Keratinocyte (primary cell): ENCODE measurements at regions not wholly inside any gene's neighbourhood (a gene's known extent, or its start where the extent isn't known, plus 50 kb on each side); places are given as distances from the start of the nearest gene placed in this dataset.

Experiments
- DNase-seq: peaks from one replicate; pipeline ENCODE4 v3.0.0-alpha.2; 2011; ENCODE audit warnings: low read depth, missing footprints, low spot score
- FAIRE-seq: peaks from 2 replicates; lab custom pipeline; 2011; peaks lifted over from hg19 to GRCh38; lab: Jason Lieb, UNC
- H2AFZ ChIP-seq: 2 replicates; pipeline ENCODE4 v1.6.0; 2012; ENCODE audit warnings: low read length, control low read depth, inconsistent platforms; ENCODE audit not compliant: control insufficient read depth
- H3K27ac ChIP-seq: 2 replicates; pipeline ENCODE4 v1.5.1; 2011; ENCODE audit warnings: low read length; ENCODE audit not compliant: control insufficient read depth, insufficient read depth
- H3K27me3 ChIP-seq: 3 replicates; pipeline ENCODE4 v1.6.0; 2011; ENCODE audit warnings: low read length; ENCODE audit not compliant: control insufficient read depth, insufficient read depth; ENCODE audit errors: extremely low read depth
- H3K36me3 ChIP-seq, 2 experiments: 2 replicates in 1 of 2; 3 replicates in 1 of 2; pipeline ENCODE4 v1.5.1; 2011; ENCODE audit warnings: low read length in 2 of 2, mild to moderate bottlenecking in 1 of 2; ENCODE audit not compliant: control insufficient read depth in 2 of 2, insufficient read depth in 2 of 2; ENCODE audit errors: extremely low read depth in 1 of 2
- H3K4me1 ChIP-seq: 3 replicates; pipeline ENCODE4 v1.5.1; 2011; ENCODE audit warnings: low read length; ENCODE audit not compliant: control insufficient read depth, insufficient read depth; ENCODE audit errors: extremely low read depth
- H3K4me2 ChIP-seq: 3 replicates; pipeline ENCODE4 v1.6.0; 2011; ENCODE audit warnings: low read depth, low read length; ENCODE audit not compliant: control insufficient read depth, insufficient read depth; ENCODE audit errors: extremely low read depth
- H3K4me3 ChIP-seq, 3 experiments: fragments of 200-600 bp in 1 of 3; sonication (generic) in 1 of 3; 2 replicates in 2 of 3; 3 replicates in 1 of 3; pipeline ENCODE4 v1.5.1; 2011 to 2016; ENCODE audit warnings: low read length in 3 of 3, mild to moderate bottlenecking in 3 of 3, control low read depth in 2 of 3, inconsistent platforms in 1 of 3, low read depth in 1 of 3, mixed read lengths in 1 of 3, mixed run types in 1 of 3, moderate library complexity in 1 of 3; ENCODE audit not compliant: control insufficient read depth in 2 of 3, insufficient read depth in 2 of 3; ENCODE audit errors: extremely low read depth in 1 of 3
- H3K79me2 ChIP-seq: 2 replicates; pipeline ENCODE4 v1.6.0; 2012; ENCODE audit warnings: low read length; ENCODE audit not compliant: control insufficient read depth, insufficient read depth
- H3K9ac ChIP-seq: 3 replicates; pipeline ENCODE4 v1.6.0; 2011; ENCODE audit warnings: low read length; ENCODE audit not compliant: control insufficient read depth, insufficient read depth; ENCODE audit errors: extremely low read depth
- H3K9me1 ChIP-seq: 3 replicates; pipeline ENCODE4 v1.6.0; 2011; ENCODE audit warnings: low read length; ENCODE audit not compliant: control insufficient read depth, insufficient read depth; ENCODE audit errors: extremely low read depth
- H3K9me3 ChIP-seq: 2 replicates; pipeline ENCODE4 v1.5.1; 2012; ENCODE audit warnings: low read depth, low read length; ENCODE audit not compliant: control insufficient read depth
- H4K20me1 ChIP-seq: 3 replicates; pipeline ENCODE4 v1.6.0; 2011; ENCODE audit warnings: low read length; ENCODE audit not compliant: control insufficient read depth, insufficient read depth; ENCODE audit errors: extremely low read depth
- EZH2 ChIP-seq: IDR thresholded peaks from one replicate; pipeline ENCODE4 v1.6.1; 2012; ENCODE audit warnings: inconsistent platforms, mild to moderate bottlenecking, low read length, moderate library complexity
- dilution Hi-C: fragments of 300-500 bp; cut with MboI; formaldehyde crosslinking; loops from one replicate; pipeline ENCODE4 v1.7.0; 2020; ENCODE audit warnings: low sequenced_read_pairs; ENCODE audit not compliant: extremely low pct_ligation_motif_present
- TF ChIP-seq, protein P1 (sequence below), 3 experiments: IDR thresholded peaks in 1 of 3; conservative IDR thresholded peaks in 1 of 3; optimal IDR thresholded peaks in 1 of 3; 2 replicates in 2 of 3; 3 replicates in 1 of 3; pipeline versions ENCODE3 to v1.5.1; 2011; ENCODE audit warnings: low read length in 3 of 3, mild to moderate bottlenecking in 3 of 3, moderate library complexity in 2 of 3, control low read depth in 1 of 3, inconsistent platforms in 1 of 3; ENCODE audit not compliant: insufficient read depth in 2 of 3; ENCODE audit errors: extremely low read depth in 1 of 3

DNA sequence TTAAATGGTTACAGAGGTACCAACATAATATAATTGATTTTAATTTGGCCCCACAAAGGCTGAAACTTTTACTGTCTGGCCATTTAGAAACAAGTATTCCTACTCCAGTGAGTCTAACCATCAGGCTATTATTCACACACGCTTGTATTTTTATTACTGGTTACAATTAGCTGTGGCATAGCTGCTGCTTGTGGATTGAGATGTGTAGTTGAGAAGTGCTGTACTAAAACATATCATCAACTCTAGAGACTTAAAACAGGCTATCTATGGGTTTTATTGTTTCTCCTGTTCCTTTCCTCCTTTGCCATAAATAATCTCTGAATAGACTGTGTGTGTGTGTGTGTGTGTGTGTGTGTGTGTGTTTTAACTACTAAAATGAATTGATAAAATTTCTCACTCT lies 530.2 kb downstream of the CCDC85A start:
- Histone ChIP-seq H3K9ac (no peak overlapping the region), H3K27me3 (no peaks in the 10 kb centered on the region), H3K9me3 (no peaks in the 10 kb centered on the region), H3K27ac (no peak overlapping the region), H4K20me1 (no peaks in the 10 kb centered on the region), H3K4me1 (no peaks in the 10 kb centered on the region), H3K9me1 (no peaks in the 10 kb centered on the region), H2AFZ (no peak overlapping the region), H3K4me2 (no peak overlapping the region), H3K4me3 (no peak overlapping the region), H3K79me2 (no peaks in the 10 kb centered on the region), H3K36me3 (no peaks in the 10 kb centered on the region)
- no peak for TF ChIP-seq EZH2
- TF ChIP-seq, protein P1, sequence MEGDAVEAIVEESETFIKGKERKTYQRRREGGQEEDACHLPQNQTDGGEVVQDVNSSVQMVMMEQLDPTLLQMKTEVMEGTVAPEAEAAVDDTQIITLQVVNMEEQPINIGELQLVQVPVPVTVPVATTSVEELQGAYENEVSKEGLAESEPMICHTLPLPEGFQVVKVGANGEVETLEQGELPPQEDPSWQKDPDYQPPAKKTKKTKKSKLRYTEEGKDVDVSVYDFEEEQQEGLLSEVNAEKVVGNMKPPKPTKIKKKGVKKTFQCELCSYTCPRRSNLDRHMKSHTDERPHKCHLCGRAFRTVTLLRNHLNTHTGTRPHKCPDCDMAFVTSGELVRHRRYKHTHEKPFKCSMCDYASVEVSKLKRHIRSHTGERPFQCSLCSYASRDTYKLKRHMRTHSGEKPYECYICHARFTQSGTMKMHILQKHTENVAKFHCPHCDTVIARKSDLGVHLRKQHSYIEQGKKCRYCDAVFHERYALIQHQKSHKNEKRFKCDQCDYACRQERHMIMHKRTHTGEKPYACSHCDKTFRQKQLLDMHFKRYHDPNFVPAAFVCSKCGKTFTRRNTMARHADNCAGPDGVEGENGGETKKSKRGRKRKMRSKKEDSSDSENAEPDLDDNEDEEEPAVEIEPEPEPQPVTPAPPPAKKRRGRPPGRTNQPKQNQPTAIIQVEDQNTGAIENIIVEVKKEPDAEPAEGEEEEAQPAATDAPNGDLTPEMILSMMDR (optimal IDR thresholded peaks at IDR 0.05 in 1 of 3, IDR thresholded peaks at IDR 0.05 in 1 of 3, conservative IDR thresholded peaks at IDR 0.05 in 1 of 3; ENCODE audit: extremely low read depth in 1 of 3, insufficient read depth in 2 of 3, low read length in 3 of 3): no peak
- no peak for DNase-seq
- no peak for FAIRE-seq
- dilution Hi-C loops: no loop called here

DNA sequence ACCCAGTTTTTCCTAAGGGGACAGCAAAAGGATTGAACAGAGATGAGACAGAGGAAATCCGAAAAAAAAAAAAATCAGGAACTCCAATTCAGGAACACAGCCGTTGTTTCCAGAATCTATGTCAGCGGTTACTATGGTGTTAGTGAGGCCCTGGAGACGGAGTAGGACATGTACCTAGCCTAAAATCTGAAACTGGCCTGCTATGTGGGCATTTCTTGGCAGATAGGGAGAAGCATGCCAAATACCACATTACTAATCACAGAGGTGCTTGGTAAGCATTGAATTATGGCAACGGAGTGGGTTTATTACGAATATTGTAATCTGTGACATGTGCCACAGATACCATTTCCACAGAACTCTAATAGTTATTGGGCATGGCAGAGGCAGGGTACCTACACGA lies 530.6 kb downstream of the CCDC85A start:
- no peak overlapping the region for H3K4me3 ChIP-seq
- H3K9me1 ChIP-seq: no peaks in the 10 kb centered on the region
- H3K9me3 ChIP-seq: no peaks in the 10 kb centered on the region
- H3K27me3 ChIP-seq: no peaks in the 10 kb centered on the region
- DNase-seq: no peak
- H3K4me1 ChIP-seq: no peaks in the 10 kb centered on the region
- no peak overlapping the region for H3K9ac ChIP-seq
- no peaks in the 10 kb centered on the region for H3K36me3 ChIP-seq
- no peak for FAIRE-seq
- dilution Hi-C loops: no loop called here
- H3K4me2 ChIP-seq: no peak overlapping the region
- no peak for TF ChIP-seq EZH2
- TF ChIP-seq, protein P1 (optimal IDR thresholded peaks at IDR 0.05 in 1 of 3, IDR thresholded peaks at IDR 0.05 in 1 of 3, conservative IDR thresholded peaks at IDR 0.05 in 1 of 3; ENCODE audit: extremely low read depth in 1 of 3, insufficient read depth in 2 of 3, low read length in 3 of 3): no peak
- H4K20me1 ChIP-seq: no peaks in the 10 kb centered on the region
- no peaks in the 10 kb centered on the region for H3K79me2 ChIP-seq
- H2AFZ ChIP-seq: no peak overlapping the region
- no peak overlapping the region for H3K27ac ChIP-seq
